Midbrain (tissue), 1 donor: ENCODE measurements at regions not wholly inside any gene's neighbourhood (a gene's known extent, or its start where the extent isn't known, plus 50 kb on each side); places are given as distances from the start of the nearest gene placed in this dataset.
"Not testable (repeated sequence)": the region's sequence is repeated elsewhere in the genome, so short reads cannot be mapped to it uniquely, and the experiment has no call there.

ENCODE experiments used
- DNase-seq: peaks from one replicate; lab custom pipeline; 2025; lab: John Stamatoyannopoulos, UW

GRCh38 chr3:66803721-66804695 is 194.1 kb upstream of the KBTBD8 start:
- no peak for DNase-seq

DNA sequence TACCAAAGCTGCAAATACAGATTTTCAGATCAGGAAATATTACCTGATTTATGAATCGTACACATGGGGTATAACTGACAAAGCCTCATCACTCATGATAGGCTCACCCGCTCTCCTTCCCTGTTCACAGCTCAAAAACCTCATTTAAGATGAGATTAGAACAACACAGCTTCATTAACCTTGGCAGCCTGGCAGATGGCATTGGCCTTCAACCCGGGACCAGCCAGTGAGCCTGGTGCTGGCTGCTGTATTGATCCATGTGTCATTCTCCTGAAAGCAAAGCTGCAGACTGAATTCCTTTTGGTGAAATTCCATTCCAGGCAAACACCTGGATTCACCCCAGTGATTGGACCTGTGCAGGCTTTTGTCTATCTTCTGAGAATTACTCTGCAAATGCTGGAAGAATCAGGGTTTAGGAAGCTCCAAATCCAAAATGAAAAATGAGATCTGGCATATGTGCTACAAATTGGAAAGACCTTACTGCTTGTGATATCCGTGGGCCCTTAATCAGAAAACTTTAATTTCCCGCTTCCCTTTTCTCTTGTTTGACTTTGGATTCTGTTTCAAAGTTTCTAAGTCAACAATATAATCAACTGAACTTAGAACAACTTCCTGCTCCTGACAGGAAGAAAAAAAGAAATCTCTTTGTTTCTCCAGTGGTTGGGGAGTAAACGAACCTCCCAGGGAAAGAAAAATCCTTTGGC is 189.1 kb upstream of the KBTBD8 start:
- DNase-seq = no peak

DNA sequence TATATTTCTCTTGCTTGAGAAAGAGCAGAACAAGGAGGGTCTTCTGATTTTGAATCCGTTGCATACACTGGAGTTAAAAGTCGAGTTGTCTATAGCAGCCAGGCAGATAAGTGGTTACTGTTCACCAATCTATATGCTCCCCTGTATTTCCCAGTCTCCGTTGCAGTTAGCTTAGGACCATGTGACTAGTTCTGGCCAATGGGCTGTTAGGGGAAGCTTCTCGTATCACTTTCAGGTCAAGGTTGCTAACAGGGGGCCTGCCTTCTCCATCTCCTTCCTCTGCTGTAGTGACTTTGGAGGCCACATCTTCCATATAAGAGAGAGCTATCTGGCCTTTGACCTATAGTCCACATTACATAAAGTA is 188.5 kb upstream of the KBTBD8 start:
- DNase-seq = no peak

- no peak for DNase-seq
Measured at GRCh38 chr3:66812136-66812535, 186.0 kb upstream of the KBTBD8 start.

- no peak for DNase-seq
Measured at GRCh38 chr3:66812741-66813140, 185.4 kb upstream of the KBTBD8 start.

DNA sequence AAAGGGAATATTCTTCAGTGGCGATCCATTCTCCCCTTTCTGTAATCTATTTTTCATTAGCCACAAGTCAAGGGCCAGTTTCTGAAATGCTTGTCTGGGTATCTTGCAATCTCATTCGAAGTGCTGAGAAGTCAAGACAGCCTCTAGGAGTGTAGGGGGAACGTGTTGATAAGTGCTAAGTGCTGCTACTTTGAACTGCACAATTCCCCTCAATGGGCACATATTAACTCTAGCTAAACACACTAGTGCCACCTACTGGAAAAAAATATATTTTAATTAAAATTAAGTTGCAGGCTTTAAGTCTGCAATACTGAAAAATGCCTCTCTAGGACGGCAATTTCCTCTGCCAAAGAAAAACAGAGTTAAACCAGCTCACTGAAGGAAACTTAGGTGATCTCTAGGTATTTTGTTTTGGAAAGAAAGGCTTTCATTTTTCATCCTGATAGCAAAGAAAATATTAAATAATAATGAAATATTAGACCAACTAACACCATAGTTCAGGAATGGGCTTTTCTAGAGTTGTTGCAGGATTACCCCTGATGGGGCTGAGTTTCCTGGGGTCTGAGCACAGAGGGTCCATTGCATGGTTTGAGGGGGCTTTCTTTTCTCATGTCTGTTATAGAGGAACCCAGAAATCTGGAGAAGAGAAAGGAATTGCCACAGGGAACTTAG is 181.9 kb upstream of the KBTBD8 start:
- peak; percentile 75 for DNase-seq

GRCh38 chr3:66817951-66818557 is 180.1 kb upstream of the KBTBD8 start:
- DNase-seq = no peak

GRCh38 chr3:66819993-66820501 is 178.1 kb upstream of the KBTBD8 start:
- peak; percentile 81 for DNase-seq

DNA sequence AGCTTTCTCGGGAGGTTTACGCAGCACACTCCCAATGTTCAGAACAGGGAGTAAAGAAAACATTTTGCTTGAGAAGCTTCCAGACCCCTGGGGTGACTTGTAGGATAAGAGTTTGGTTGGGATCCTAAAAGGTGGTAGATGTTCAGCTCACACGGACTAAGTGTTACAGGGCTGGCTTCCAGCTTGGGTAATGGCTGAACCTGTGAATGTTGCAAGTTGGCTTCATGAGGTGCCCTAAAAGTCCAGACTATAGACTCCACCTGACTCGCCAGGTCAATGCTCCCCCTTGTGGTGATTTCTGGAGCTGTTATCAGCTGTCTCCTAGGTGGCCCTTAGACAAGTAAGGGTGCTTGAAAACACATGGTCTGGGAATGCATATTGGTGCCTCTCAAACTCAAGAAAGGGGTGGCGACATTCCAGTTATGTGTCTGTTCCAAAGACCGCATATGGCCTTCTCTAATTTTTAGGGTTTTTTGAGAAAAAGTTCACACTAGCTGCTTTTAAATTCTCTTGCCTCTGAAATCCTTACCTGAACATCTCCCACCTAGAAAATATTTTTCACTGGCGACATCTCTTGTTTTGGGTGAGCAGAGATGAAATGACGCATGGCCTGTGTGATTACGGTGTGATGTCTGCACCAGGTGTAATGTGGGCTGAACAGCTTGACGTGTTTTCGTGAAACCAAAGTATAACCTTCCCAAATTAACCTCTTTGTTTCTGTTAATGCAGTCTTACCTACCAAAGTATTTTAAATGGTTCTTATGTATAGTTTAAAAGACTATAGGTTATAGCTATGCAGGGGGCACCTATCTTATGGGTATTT is 175.7 kb upstream of the KBTBD8 start:
- no peak for DNase-seq

DNA sequence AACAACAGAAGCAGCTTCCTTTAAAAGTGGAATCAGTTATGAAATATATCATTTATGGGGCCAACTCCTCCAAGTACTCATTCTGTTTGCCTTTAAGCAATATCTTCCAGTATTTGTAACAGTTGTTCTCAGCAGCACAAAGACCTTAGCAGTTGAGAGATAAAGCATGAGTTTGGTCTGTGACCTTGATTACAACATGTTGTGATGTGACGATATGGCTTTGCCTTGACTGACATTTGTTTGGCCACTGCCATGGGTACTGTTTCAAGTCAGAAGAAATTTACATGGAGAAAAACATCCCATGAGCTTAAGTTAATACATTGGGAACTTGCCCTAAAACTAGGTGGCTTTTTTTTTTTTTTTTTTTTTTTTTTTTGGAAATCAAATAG is 175.1 kb upstream of the KBTBD8 start:
- DNase-seq = no peak

GRCh38 chr3:66823532-66823931 is 174.6 kb upstream of the KBTBD8 start:
- no peak for DNase-seq

DNA sequence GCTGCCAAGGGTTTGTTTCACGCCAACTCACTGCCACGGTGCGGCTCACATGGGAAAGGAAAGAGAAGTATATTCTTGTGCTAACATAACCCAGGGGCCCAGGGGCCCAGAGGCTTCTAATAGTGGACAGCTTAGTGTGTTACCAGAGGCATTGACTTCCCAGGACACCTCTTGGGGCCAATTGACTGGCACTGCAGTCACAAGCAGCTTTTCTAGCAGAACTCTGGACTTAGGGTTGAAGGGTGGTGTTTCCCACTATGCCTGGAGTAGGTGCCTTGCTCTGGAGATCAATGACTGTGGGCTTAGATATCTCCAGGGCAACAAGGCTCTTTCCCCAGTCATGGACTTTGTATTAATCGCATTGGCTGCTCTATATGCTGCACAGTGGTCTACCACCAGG is 172.7 kb upstream of the KBTBD8 start:
- no peak for DNase-seq

DNA sequence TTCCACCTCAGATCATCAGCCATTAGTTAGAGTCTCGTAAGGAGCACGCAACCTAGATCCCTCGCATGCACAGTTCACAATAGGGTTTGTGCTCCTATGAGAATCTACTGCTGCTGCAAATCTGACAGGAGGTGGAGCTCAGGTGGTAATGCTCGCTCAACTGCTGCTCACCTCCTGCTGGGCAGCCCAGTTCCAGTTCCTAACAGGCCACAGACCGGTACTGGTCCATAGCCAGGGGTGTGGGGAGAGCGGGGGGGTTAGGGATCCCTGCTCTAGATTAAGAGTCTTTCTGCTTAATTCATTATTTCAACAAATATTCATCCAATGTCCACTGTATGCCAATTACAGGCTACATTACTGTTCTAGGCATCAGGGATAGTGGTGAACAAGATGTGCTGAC is 170.4 kb upstream of the KBTBD8 start:
- no peak for DNase-seq

- DNase-seq = no peak
Measured at GRCh38 chr3:66828303-66828702, 169.8 kb upstream of the KBTBD8 start.

GRCh38 chr3:66830301-66830700 is 167.8 kb upstream of the KBTBD8 start:
- DNase-seq = no peak

GRCh38 chr3:66831931-66832330 is 166.2 kb upstream of the KBTBD8 start:
- no peak for DNase-seq

GRCh38 chr3:66836363-66837152 is 161.5 kb upstream of the KBTBD8 start:
- DNase-seq = peak; percentile 35

- DNase-seq = no peak
Measured at GRCh38 chr3:66838704-66839103, 159.4 kb upstream of the KBTBD8 start.

DNA sequence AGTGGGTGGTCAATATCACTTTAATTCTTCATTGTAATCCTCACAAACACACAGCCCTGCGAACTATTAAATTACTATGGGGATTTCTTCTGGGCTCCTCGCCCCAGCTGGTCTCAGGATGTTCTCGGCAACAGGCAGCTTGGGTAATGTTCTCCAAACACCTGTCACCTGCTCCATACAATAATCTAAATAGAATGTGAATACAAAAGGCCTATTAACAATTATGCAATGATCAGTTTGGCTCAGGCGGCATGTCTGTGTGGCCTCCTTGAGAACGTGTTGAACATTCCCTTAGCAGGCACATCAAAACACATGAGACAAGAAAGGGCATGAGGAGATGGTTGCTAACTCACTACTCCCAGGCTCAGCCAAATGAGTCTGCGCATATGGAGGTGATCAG is 158.6 kb upstream of the KBTBD8 start:
- no peak for DNase-seq

- not testable (repeated sequence) for DNase-seq
Measured at GRCh38 chr3:66842761-66843464, 155.2 kb upstream of the KBTBD8 start.
